Sigmoid colon (tissue), 4 donors: ENCODE measurements at regions not wholly inside any gene's neighbourhood (a gene's known extent, or its start where the extent isn't known, plus 50 kb on each side); places are given as distances from the start of the nearest gene placed in this dataset.

Experiments
- CTCF ChIP-seq, 4 experiments: fragments of 450-650 bp in 3 of 4; fragments of 200-600 bp in 1 of 4; IDR thresholded peaks; one replicate each; pipeline ENCODE4 v1.5.1; 2016 to 2019; ENCODE audit warnings: antibody characterized with exemption in 4 of 4, mild to moderate bottlenecking in 3 of 4, moderate library complexity in 2 of 4
- EP300 ChIP-seq, 4 donors: sonication (generic); formaldehyde crosslinking; IDR thresholded peaks; one replicate each; pipeline ENCODE4 v1.6.1; 2017; ENCODE audit warnings: antibody characterized with exemption in 4 of 4
- POLR2A ChIP-seq, 2 donors: fragments of 450-650 bp; IDR thresholded peaks; one replicate each; pipeline ENCODE4 v1.6.1; 2016; ENCODE audit warnings: antibody characterized with exemption in 2 of 2, mild to moderate bottlenecking in 2 of 2, moderate library complexity in 2 of 2
- POLR2AphosphoS5 ChIP-seq, 4 donors: sonication (generic); formaldehyde crosslinking; IDR thresholded peaks; one replicate each; pipeline ENCODE4 v1.6.1; 2017; ENCODE audit warnings: antibody characterized with exemption in 4 of 4

- TF ChIP-seq CTCF (IDR thresholded peaks at IDR 0.05) (no peak), POLR2A (IDR thresholded peaks at IDR 0.05) (no peak), EP300 (IDR thresholded peaks at IDR 0.05) (no peak), POLR2AphosphoS5 (IDR thresholded peaks at IDR 0.05) (no peak)
Observed at GRCh38 chrX:33273535-33273934, 62.2 kb upstream of the DMD start.
